ENCODE measurements at regions not wholly inside any gene's neighbourhood (a gene's known extent, or its start where the extent isn't known, plus 50 kb on each side); places are given as distances from the start of the nearest gene placed in this dataset.

DNA sequence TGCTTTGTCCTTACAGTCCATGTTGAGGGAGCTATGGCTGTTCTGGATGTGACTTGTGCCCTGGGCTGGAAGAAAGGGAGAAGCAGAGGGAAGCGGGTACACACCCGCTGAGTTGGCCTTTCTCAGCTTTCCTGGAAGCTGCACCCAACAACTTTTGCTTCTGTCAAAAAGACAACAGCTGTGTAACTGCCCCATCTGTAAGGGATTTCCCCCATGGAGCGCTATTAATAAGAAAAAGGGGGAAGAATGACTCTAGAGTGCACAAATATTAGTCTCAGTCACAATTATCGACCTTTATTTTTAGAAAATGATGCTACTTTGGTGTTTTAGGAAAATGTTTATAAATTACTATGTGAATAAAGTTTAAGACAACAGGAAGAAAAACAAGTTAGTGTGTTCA is 368.3 kb downstream of the RAD51AP2 start:
- peak overlapping the region; percentile 20; the same call in 1 of the 2 replicates for H2AFZ ChIP-seq (ENCODE audit: low read length)
- TF ChIP-seq EZH2phosphoT487 (IDR thresholded peaks at IDR 0.05; ENCODE audit: low read length) (no peak), CTCF (IDR thresholded peaks at IDR 0.05; ENCODE audit: low read length) (no peak), EZH2 (optimal IDR thresholded peaks at IDR 0.05; ENCODE audit: low read depth, low read length) (no peak)
- H4K20me1 ChIP-seq (ENCODE audit: insufficient read depth, low read length), result no peaks in the 10 kb centered on the region

DNA sequence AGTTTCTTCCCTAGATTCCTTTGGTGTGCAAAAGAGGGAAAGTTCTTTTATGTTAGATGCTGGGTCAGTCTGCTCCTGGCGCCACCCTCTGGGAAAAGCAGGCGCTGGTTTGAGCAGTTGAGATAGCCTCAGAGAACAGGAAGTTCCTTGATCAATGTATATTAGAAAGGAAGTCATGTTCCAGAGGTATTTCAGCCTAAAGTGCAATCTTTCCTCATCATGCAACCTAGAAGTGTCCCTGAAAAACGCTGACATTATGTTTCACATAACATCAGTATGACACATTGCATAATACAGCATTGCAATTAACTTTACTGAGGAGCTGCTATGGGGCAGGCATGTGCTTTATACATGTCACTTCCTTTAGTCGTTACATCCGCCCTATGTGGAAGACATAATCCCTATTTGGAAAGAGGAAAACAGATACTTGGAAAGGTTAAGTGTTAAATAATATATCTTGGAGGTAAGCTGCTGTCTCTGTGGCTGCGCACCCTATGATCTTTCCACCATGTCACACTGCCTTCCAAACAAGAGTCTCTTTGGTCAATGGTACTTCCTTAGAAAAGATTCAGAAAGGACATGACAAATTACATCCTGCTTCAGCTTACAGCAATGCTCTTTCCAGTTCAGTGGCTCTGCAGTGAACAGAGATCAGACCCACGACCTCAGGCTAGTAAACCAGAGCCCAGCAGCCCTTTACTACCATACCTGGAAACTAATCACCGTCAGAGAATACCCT is 369.7 kb downstream of the RAD51AP2 start:
- Histone ChIP-seq H3K36me3 (replicated peaks; ENCODE audit: insufficient read depth, low read length) (no peaks in the 10 kb centered on the region), H3K27me3 (replicated peaks; ENCODE audit: insufficient read depth, low read length) (no peaks in the 10 kb centered on the region), H3K9me3 (replicated peaks; ENCODE audit: insufficient read depth, low read length) (no peaks in the 10 kb centered on the region), H3K9ac (ENCODE audit: low read length) (no peak overlapping the region), H2AFZ (ENCODE audit: low read length) (no peak overlapping the region), H3K4me2 (ENCODE audit: low read depth, low read length) (no peak overlapping the region), H3K4me3 (ENCODE audit: low read length) (no peak overlapping the region), H3F3A (ENCODE audit: insufficient read depth, low read length) (no peaks in the 10 kb centered on the region), H4K20me1 (ENCODE audit: insufficient read depth, low read length) (no peaks in the 10 kb centered on the region), H3K4me1 (ENCODE audit: low read length) (no peaks in the 10 kb centered on the region), H3K9me2 (replicated peaks; ENCODE audit: insufficient read depth, low read length) (no peaks in the 10 kb centered on the region), H3K79me2 (ENCODE audit: low read length) (no peaks in the 10 kb centered on the region), H3K27ac (ENCODE audit: low read length) (no peak overlapping the region)
- TF ChIP-seq EZH2phosphoT487 (IDR thresholded peaks at IDR 0.05; ENCODE audit: low read length) (no peak), CTCF (IDR thresholded peaks at IDR 0.05; ENCODE audit: low read length) (peak; percentile 9; the same call in 1 of the 2 replicates), EZH2 (optimal IDR thresholded peaks at IDR 0.05; ENCODE audit: low read depth, low read length) (no peak)
- no peak for DNase-seq

More for the DNA sequence above, 368.3 kb downstream of the RAD51AP2 start:
- no peak overlapping the region for H3K27ac ChIP-seq (ENCODE audit: low read length)
- no peaks in the 10 kb centered on the region for H3F3A ChIP-seq (ENCODE audit: insufficient read depth, low read length)
- no peak overlapping the region for H3K4me3 ChIP-seq (ENCODE audit: low read length)
- H3K27me3 ChIP-seq (replicated peaks; ENCODE audit: insufficient read depth, low read length), result no peaks in the 10 kb centered on the region
- no peak for DNase-seq
- H3K9ac ChIP-seq (ENCODE audit: low read length), result no peak overlapping the region
- no peaks in the 10 kb centered on the region for H3K79me2 ChIP-seq (ENCODE audit: low read length)
- H3K4me2 ChIP-seq (ENCODE audit: low read depth, low read length), result no peak overlapping the region
- H3K9me3 ChIP-seq (replicated peaks; ENCODE audit: insufficient read depth, low read length), result no peaks in the 10 kb centered on the region; the same call in 1 of the 2 replicates
- no peaks in the 10 kb centered on the region for H3K9me2 ChIP-seq (replicated peaks; ENCODE audit: insufficient read depth, low read length)
- no peaks in the 10 kb centered on the region for H3K4me1 ChIP-seq (ENCODE audit: low read length)
- H3K36me3 ChIP-seq (replicated peaks; ENCODE audit: insufficient read depth, low read length), result no peaks in the 10 kb centered on the region

GRCh38 chr2:17146358-17146757 is 371.9 kb downstream of the RAD51AP2 start:
- Histone ChIP-seq H3K4me1 (ENCODE audit: low read length) (no peaks in the 10 kb centered on the region), H3K27me3 (replicated peaks; ENCODE audit: insufficient read depth, low read length) (no peaks in the 10 kb centered on the region), H3K4me3 (ENCODE audit: low read length) (no peak overlapping the region), H3K9me2 (replicated peaks; ENCODE audit: insufficient read depth, low read length) (no peaks in the 10 kb centered on the region), H3K9me3 (replicated peaks; ENCODE audit: insufficient read depth, low read length) (no peaks in the 10 kb centered on the region), H3K9ac (ENCODE audit: low read length) (no peak overlapping the region), H3K79me2 (ENCODE audit: low read length) (no peaks in the 10 kb centered on the region), H3K4me2 (ENCODE audit: low read depth, low read length) (no peak overlapping the region), H4K20me1 (ENCODE audit: insufficient read depth, low read length) (no peaks in the 10 kb centered on the region), H2AFZ (ENCODE audit: low read length) (no peak overlapping the region), H3K36me3 (replicated peaks; ENCODE audit: insufficient read depth, low read length) (no peaks in the 10 kb centered on the region), H3F3A (ENCODE audit: insufficient read depth, low read length) (no peaks in the 10 kb centered on the region), H3K27ac (ENCODE audit: low read length) (no peak overlapping the region)
- TF ChIP-seq EZH2 (optimal IDR thresholded peaks at IDR 0.05; ENCODE audit: low read depth, low read length) (no peak), CTCF (IDR thresholded peaks at IDR 0.05; ENCODE audit: low read length) (no peak), EZH2phosphoT487 (IDR thresholded peaks at IDR 0.05; ENCODE audit: low read length) (no peak)
- no peak for DNase-seq
